Activated T-helper 9 cell treated with anti-CD3 and anti-CD28 coated beads, Interleukin-2, amount 50 U/mL, for 16 hours (primary cell): ENCODE measurements at regions not wholly inside any gene's neighbourhood (a gene's known extent, or its start where the extent isn't known, plus 50 kb on each side); places are given as distances from the start of the nearest gene placed in this dataset.

Experiments
- DNase-seq: peaks from one replicate; pipeline ENCODE4 v3.0.0-alpha.2; 2020; ENCODE audit warnings: low read depth

- no peak for DNase-seq
Measured at GRCh38 chr13:74200081-74200480, 65.9 kb upstream of the KLF12 start.

- DNase-seq: no peak
Measured at GRCh38 chr13:74197677-74198429, 63.6 kb upstream of the KLF12 start.

- DNase-seq: no peak
Measured at GRCh38 chr13:74194846-74195245, 60.6 kb upstream of the KLF12 start.

- no peak for DNase-seq
Measured at GRCh38 chr13:74193391-74193790, 59.2 kb upstream of the KLF12 start.

GRCh38 chr13:74191410-74191809 is 57.2 kb upstream of the KLF12 start:
- no peak for DNase-seq

GRCh38 chr13:74190999-74191398 is 56.8 kb upstream of the KLF12 start:
- no peak for DNase-seq

- no peak for DNase-seq
Measured at GRCh38 chr13:74187564-74187963, 53.4 kb upstream of the KLF12 start.

- no peak for DNase-seq
Measured at GRCh38 chr13:74184283-74184682, 50.1 kb upstream of the KLF12 start.
